Panc1 (cell line): ENCODE measurements at regions not wholly inside any gene's neighbourhood (a gene's known extent, or its start where the extent isn't known, plus 50 kb on each side); places are given as distances from the start of the nearest gene placed in this dataset.

Experiments
- ATAC-seq: fragments of 200-7000 bp; cut with Tn5 transposase; 2 replicates; pipeline ENCODE4 v1.9.1; 2020; ENCODE audit warnings: mild to moderate bottlenecking, moderate library complexity
- BruUV-seq: library from RNA; stranded (reverse); fragments of 400-500 nt; replicated peaks from 2 replicates; lab custom pipeline; 2021; lab: Mats Ljungman, UMichigan
- CTCF ChIA-PET: fragments of 300-600 bp; sonication (Branson Sonifier 250); formaldehyde crosslinking; loops from one replicate; lab custom pipeline; 2022; ENCODE audit warnings: antibody characterized with exemption; lab: Charles Lee
- POLR2A ChIA-PET: fragments of 300-600 bp; sonication (Branson Sonifier 250); formaldehyde crosslinking; loops from one replicate; lab custom pipeline; 2022; ENCODE audit warnings: antibody characterized with exemption; lab: Charles Lee
- DNase-seq: peaks from one replicate; pipeline ENCODE4 v3.0.0-alpha.2; 2010; ENCODE audit warnings: low read depth, low spot score
- H3K27ac ChIP-seq: 2 replicates; pipeline ENCODE4 v1.5.1; 2011; ENCODE audit warnings: mild to moderate bottlenecking, low read length, inconsistent platforms
- H3K27me3 ChIP-seq: fragments of 200-500 bp; sonication (Bioruptor generic); 2 replicates; pipeline ENCODE4 v1.6.0; 2014; ENCODE audit warnings: low read length, inconsistent platforms; ENCODE audit not compliant: control insufficient read depth, insufficient read depth
- H3K36me3 ChIP-seq: fragments of 200-500 bp; sonication (Bioruptor generic); 2 replicates; pipeline ENCODE4 v1.5.1; 2014; ENCODE audit warnings: inconsistent platforms, mild to moderate bottlenecking, low read length, moderate library complexity; ENCODE audit not compliant: control insufficient read depth, insufficient read depth
- H3K4me1 ChIP-seq: 2 replicates; pipeline ENCODE4 v1.5.1; 2011; ENCODE audit warnings: inconsistent platforms, mild to moderate bottlenecking, low read length, moderate library complexity; ENCODE audit not compliant: control insufficient read depth, insufficient read depth
- H3K4me3 ChIP-seq, 2 experiments: 2 replicates each; pipeline ENCODE4 v1.5.1; 2011 to 2012; ENCODE audit warnings: low read depth in 2 of 2, low read length in 2 of 2, mild to moderate bottlenecking in 2 of 2, inconsistent platforms in 1 of 2, moderate library complexity in 1 of 2
- H3K9me3 ChIP-seq: fragments of 200-500 bp; sonication (Bioruptor generic); 2 replicates; pipeline ENCODE4 v1.5.1; 2014; ENCODE audit warnings: low read depth, mild to moderate bottlenecking, inconsistent platforms, low read length, moderate library complexity; ENCODE audit not compliant: control insufficient read depth, insufficient read depth
- POLR2AphosphoS5 ChIP-seq: IDR thresholded peaks from 2 replicates; pipeline ENCODE4 v1.6.1; 2012; ENCODE audit warnings: mild to moderate bottlenecking, low read depth, low read length, moderate library complexity
- SIN3A ChIP-seq: IDR thresholded peaks from 2 replicates; pipeline ENCODE4 v1.6.1; 2012; ENCODE audit warnings: low read depth, mild to moderate bottlenecking, low read length, moderate library complexity, borderline replicate concordance; ENCODE audit not compliant: insufficient read depth
- TCF7L2 ChIP-seq: IDR thresholded peaks from 2 replicates; pipeline ENCODE4 v1.6.1; 2011; ENCODE audit warnings: mild to moderate bottlenecking, low read depth, low read length, inconsistent platforms
- in situ Hi-C: cut with HindIII; loops from 2 replicates; pipeline ENCODE4 v1.10.0; 2016; ENCODE audit warnings: low sequenced_read_pairs, low pct_unique_long_range_greater_than_20kb
- intact Hi-C: fragments of 100-400 bp; cut with micrococcal nuclease; formaldehyde crosslinking; loops from one replicate; pipeline ENCODE4 v1.10.0; 2022; ENCODE audit not compliant: unreplicated experiment
- TF ChIP-seq, protein P1 (sequence below), 2 experiments: IDR thresholded peaks; 2 replicates each; pipeline ENCODE4 v1.6.1; 2011 to 2012; ENCODE audit warnings: low read depth in 2 of 2, control low read depth in 1 of 2, low read length in 1 of 2, mild to moderate bottlenecking in 1 of 2, moderate library complexity in 1 of 2; ENCODE audit not compliant: insufficient read depth in 1 of 2
- TF ChIP-seq, protein P2 (sequence below): fragments of 450-650 bp; IDR thresholded peaks from 2 replicates; pipeline ENCODE4 v1.5.1; 2017; ENCODE audit warnings: mild to moderate bottlenecking

DNA sequence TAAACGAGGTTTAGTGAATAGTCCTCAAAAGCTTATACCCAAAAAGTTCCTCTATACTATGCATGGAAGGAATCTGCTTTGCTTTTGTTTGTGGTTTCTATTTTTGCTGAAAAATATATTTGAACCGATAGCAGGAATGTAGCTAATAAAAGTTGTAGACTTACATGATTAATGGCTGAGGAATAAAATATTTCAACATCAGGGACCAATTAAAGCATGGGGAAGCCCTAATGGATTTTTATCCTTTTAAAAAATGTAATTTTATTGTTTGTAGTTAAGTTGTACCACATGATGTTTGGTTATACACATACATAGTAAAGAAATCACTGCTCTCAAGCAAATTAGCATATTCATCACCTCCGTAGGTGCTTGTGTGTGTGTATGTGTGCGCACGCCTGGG lies 295.3 kb upstream of the CNTN5 start:
- Histone ChIP-seq H3K4me1 (no peaks in the 10 kb centered on the region), H3K27ac (no peak overlapping the region), H3K36me3 (no peaks in the 10 kb centered on the region), H3K4me3 (no peak overlapping the region), H3K27me3 (no peaks in the 10 kb centered on the region), H3K9me3 (no peaks in the 10 kb centered on the region)
- intact Hi-C loops = no loop called here
- POLR2A ChIA-PET = no interaction called here
- no TSS peak for BruUV-seq
- DNase-seq = no peak
- in situ Hi-C loops = no loop called here
- TF ChIP-seq, protein P1, sequence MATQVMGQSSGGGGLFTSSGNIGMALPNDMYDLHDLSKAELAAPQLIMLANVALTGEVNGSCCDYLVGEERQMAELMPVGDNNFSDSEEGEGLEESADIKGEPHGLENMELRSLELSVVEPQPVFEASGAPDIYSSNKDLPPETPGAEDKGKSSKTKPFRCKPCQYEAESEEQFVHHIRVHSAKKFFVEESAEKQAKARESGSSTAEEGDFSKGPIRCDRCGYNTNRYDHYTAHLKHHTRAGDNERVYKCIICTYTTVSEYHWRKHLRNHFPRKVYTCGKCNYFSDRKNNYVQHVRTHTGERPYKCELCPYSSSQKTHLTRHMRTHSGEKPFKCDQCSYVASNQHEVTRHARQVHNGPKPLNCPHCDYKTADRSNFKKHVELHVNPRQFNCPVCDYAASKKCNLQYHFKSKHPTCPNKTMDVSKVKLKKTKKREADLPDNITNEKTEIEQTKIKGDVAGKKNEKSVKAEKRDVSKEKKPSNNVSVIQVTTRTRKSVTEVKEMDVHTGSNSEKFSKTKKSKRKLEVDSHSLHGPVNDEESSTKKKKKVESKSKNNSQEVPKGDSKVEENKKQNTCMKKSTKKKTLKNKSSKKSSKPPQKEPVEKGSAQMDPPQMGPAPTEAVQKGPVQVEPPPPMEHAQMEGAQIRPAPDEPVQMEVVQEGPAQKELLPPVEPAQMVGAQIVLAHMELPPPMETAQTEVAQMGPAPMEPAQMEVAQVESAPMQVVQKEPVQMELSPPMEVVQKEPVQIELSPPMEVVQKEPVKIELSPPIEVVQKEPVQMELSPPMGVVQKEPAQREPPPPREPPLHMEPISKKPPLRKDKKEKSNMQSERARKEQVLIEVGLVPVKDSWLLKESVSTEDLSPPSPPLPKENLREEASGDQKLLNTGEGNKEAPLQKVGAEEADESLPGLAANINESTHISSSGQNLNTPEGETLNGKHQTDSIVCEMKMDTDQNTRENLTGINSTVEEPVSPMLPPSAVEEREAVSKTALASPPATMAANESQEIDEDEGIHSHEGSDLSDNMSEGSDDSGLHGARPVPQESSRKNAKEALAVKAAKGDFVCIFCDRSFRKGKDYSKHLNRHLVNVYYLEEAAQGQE (IDR thresholded peaks at IDR 0.05; ENCODE audit: insufficient read depth in 1 of 2, low read depth in 2 of 2, low read length in 1 of 2) = no peak
- TF ChIP-seq TCF7L2 (no peak), POLR2AphosphoS5 (no peak), SIN3A (no peak)
- TF ChIP-seq, protein P2, sequence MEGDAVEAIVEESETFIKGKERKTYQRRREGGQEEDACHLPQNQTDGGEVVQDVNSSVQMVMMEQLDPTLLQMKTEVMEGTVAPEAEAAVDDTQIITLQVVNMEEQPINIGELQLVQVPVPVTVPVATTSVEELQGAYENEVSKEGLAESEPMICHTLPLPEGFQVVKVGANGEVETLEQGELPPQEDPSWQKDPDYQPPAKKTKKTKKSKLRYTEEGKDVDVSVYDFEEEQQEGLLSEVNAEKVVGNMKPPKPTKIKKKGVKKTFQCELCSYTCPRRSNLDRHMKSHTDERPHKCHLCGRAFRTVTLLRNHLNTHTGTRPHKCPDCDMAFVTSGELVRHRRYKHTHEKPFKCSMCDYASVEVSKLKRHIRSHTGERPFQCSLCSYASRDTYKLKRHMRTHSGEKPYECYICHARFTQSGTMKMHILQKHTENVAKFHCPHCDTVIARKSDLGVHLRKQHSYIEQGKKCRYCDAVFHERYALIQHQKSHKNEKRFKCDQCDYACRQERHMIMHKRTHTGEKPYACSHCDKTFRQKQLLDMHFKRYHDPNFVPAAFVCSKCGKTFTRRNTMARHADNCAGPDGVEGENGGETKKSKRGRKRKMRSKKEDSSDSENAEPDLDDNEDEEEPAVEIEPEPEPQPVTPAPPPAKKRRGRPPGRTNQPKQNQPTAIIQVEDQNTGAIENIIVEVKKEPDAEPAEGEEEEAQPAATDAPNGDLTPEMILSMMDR = no peak
- CTCF ChIA-PET = no interaction called here
- ATAC-seq = no peak

DNA sequence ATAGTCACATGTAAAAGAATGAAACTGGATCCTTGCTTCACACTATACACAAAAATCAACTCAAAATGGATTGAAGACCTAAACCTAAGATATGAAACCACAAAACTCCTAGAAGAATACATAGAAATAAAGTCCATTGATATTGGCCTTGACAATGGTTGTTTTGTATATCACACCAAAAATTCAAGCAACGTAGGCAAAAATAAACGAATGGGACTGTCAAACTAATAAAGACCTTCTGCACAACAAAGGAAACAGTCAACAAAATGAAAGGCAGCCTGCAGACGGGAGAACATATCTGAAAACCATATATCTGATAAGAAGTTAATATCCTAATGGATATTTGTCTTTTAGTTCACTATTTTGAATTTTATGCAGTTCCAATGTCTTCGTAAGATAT lies 292.3 kb upstream of the CNTN5 start:
- H3K4me1 ChIP-seq = no peaks in the 10 kb centered on the region
- BruUV-seq = no TSS peak
- H3K27me3 ChIP-seq = no peaks in the 10 kb centered on the region
- TF ChIP-seq, protein P1 (IDR thresholded peaks at IDR 0.05; ENCODE audit: insufficient read depth in 1 of 2, low read depth in 2 of 2, low read length in 1 of 2) = no peak
- TF ChIP-seq, protein P2 = no peak
- TF ChIP-seq TCF7L2 = no peak
- no peak for TF ChIP-seq SIN3A
- TF ChIP-seq POLR2AphosphoS5 = no peak
- no peak for ATAC-seq
- H3K27ac ChIP-seq = no peak overlapping the region
- DNase-seq = no peak
- no peaks in the 10 kb centered on the region for H3K36me3 ChIP-seq
- intact Hi-C loops = no loop called here
- no peaks in the 10 kb centered on the region for H3K9me3 ChIP-seq
- in situ Hi-C loops = no loop called here
- POLR2A ChIA-PET = no interaction called here
- H3K4me3 ChIP-seq = no peak overlapping the region
- CTCF ChIA-PET = no interaction called here
